ENCODE measurements at regions not wholly inside any gene's neighbourhood (a gene's known extent, or its start where the extent isn't known, plus 50 kb on each side); places are given as distances from the start of the nearest gene placed in this dataset.

DNA sequence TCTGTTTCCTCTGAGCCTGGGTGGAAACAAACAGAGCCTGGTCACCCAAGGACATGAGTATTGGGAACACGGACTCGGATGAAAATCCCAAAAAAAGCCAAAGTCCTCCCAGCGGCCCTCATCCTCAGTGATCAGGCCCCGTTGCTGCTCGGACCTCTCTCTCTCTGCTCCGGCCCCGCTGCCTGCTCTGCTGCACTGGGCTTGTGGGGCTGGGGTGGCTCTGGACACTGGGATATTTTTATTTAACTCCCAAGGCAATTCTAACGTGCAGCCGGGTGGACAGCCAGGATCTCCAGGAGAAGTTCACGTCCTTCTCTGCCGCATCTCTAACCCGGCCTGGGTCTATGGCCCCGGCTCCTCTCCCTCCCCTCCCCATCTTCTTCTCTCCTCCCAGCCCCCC, 280.9 kb upstream of the TNRC6C start:
- no peak for DNase-seq (ENCODE audit: extremely low spot score)
- Histone ChIP-seq H3K4me3 (no peak overlapping the region), H3K36me3 (no peaks in the 10 kb centered on the region), H3K27ac (replicated peaks in 1 of 4) (no peak overlapping the region), H3K4me1 (peaks cover 29 to 51% (median 45%) of the 10 kb centered on the region in 4 donors), H3K27me3 (no peaks in the 10 kb centered on the region), H3K9me3 (no peaks in the 10 kb centered on the region)
- intact Hi-C loops (cut with DNase I), result loop anchor here (5.0 kb wide), 1 partner anchor 55 kb away; no protein-coding TSS in a partner anchor
- TF ChIP-seq EP300 (IDR thresholded peaks at IDR 0.05), result no peak
- TF ChIP-seq POLR2A (IDR thresholded peaks at IDR 0.05; ENCODE audit: low read depth), result no peak
- TF ChIP-seq, protein P1, sequence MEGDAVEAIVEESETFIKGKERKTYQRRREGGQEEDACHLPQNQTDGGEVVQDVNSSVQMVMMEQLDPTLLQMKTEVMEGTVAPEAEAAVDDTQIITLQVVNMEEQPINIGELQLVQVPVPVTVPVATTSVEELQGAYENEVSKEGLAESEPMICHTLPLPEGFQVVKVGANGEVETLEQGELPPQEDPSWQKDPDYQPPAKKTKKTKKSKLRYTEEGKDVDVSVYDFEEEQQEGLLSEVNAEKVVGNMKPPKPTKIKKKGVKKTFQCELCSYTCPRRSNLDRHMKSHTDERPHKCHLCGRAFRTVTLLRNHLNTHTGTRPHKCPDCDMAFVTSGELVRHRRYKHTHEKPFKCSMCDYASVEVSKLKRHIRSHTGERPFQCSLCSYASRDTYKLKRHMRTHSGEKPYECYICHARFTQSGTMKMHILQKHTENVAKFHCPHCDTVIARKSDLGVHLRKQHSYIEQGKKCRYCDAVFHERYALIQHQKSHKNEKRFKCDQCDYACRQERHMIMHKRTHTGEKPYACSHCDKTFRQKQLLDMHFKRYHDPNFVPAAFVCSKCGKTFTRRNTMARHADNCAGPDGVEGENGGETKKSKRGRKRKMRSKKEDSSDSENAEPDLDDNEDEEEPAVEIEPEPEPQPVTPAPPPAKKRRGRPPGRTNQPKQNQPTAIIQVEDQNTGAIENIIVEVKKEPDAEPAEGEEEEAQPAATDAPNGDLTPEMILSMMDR (IDR thresholded peaks at IDR 0.05), result no peak
- TF ChIP-seq POLR2AphosphoS5 (IDR thresholded peaks at IDR 0.05), result no peak
- WGBS, result 83% methylated on average over 10 of the region's 13 CpGs

DNA sequence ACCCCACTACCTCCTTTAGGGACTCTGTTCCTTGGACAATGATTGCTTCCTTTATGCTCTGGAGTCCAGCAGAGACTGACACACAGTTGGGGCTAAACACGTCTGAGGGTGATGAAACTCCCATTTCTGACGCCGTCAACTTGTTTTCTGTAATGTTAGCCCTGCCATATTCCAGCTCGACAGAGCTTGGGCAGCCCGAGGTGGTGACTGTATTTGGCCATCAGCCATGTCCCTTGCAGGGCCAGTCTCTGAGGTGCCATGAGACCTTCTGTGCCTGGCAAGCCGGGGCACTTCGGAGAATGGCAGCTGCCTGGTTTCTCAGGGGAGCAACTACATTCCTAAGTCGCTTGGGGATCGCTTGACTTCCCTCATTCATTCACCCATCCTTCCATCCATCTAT, 278.9 kb upstream of the TNRC6C start:
- intact Hi-C loops (cut with DNase I), result loop anchor here (5.0 kb wide), 1 partner anchor 57 kb away; no protein-coding TSS in a partner anchor
- H3K4me1 ChIP-seq, result peaks cover 29 to 51% (median 45%) of the 10 kb centered on the region in 4 donors
- DNase-seq (ENCODE audit: extremely low spot score), result no peak

DNA sequence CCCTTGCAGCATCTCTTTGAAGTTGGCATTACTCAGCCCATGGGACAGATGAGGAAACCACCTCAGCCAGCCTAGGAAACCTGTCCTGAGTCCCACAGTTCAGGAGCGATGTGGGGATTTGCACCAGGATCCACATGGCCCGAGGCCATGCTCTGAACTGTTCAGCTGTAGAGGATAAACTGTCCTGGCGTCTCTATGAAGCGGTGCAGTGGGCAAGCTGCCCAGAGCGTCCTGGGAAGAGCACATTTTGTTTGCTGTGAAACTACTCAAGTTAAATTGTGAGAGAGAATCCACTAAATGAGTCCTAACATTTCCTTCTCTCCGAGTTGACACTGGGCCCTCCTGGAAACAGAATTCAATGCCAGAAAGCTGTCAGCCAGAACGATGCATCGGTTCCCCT, 276.6 kb upstream of the TNRC6C start:
- Histone ChIP-seq H3K27ac (replicated peaks in 1 of 4) (peak overlapping the region; percentile 60 to 82 (median 68)), H3K36me3 (no peaks in the 10 kb centered on the region), H3K27me3 (no peaks in the 10 kb centered on the region), H3K9me3 (no peaks in the 10 kb centered on the region), H3K4me1 (peaks cover 18 to 33% (median 27%) of the 10 kb centered on the region in 4 donors), H3K4me3 (no peak overlapping the region)
- DNase-seq (ENCODE audit: extremely low spot score), result no peak
- 27% methylated on average over 5 of the region's 8 CpGs for WGBS
- peak; percentile 50 to 82 for TF ChIP-seq POLR2AphosphoS5 (IDR thresholded peaks at IDR 0.05)
- TF ChIP-seq EP300 (IDR thresholded peaks at IDR 0.05), result no peak
- TF ChIP-seq, protein P1 (IDR thresholded peaks at IDR 0.05), result peak in 1 of 3 experiments; percentile 41
- intact Hi-C loops (cut with DNase I), result no loop called here

More for the DNA sequence above, 278.9 kb upstream of the TNRC6C start:
- no peaks in the 10 kb centered on the region for H3K36me3 ChIP-seq
- TF ChIP-seq EP300 (IDR thresholded peaks at IDR 0.05) (no peak), POLR2A (IDR thresholded peaks at IDR 0.05; ENCODE audit: low read depth) (no peak), POLR2AphosphoS5 (IDR thresholded peaks at IDR 0.05) (no peak)
- TF ChIP-seq, protein P1 (IDR thresholded peaks at IDR 0.05), result no peak
- WGBS, result 82% methylated on average over 9 of the region's 9 CpGs
- no peaks in the 10 kb centered on the region for H3K27me3 ChIP-seq
- H3K9me3 ChIP-seq, result no peaks in the 10 kb centered on the region
- no peak overlapping the region for H3K27ac ChIP-seq (replicated peaks in 1 of 4)
- H3K4me3 ChIP-seq, result no peak overlapping the region

DNA sequence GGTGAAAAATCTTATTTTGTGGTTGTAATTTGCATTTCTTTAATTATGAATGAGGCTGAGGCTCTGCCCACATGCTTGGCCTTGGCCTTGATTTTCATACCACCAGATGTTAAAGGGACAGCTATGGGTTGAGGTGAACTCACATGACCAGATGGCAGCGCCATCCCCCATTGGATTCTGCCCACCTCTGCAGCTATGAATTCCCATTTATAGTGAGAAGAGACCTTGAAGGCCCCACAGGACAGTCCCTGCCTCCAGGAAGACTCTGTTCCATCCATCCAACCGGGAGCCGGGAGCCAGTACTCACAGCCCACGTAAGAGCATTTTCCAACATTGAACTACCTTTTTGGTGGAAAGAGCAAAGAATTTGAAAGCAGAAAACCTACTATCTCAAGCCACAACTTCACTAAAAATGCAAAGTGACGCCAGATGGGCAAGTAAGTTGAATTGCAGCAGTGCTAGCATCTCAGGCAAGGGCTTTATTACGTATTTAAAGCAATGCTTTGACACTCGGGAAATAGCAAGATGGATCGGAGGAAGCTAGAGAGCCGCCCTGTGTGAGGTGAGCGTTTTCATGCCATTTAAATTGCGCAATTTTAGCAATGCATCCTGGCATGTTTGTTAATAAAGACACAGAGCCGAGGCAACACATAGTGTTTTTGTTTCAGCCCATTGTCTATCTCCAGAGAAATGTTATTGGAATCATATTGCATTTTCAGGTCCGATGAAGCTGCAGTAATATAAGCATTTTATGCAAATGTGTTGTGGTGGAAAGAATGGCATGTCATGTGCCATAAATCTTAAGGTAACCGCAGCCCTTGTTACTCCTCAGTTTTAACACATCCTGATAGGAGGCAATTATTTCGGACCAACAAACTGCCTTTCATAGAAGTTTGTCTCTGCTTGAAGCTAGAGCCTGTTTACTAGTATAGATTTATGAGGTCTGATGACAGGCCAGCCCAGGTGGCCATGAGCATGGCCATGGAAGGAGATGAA, 273.4 kb upstream of the TNRC6C start:
- Histone ChIP-seq H3K27ac (replicated peaks in 1 of 4) (no peak overlapping the region), H3K27me3 (no peaks in the 10 kb centered on the region), H3K4me3 (no peak overlapping the region), H3K4me1 (peaks cover 10 to 20% (median 18%) of the 10 kb centered on the region in 4 donors), H3K36me3 (no peaks in the 10 kb centered on the region), H3K9me3 (no peaks in the 10 kb centered on the region)
- intact Hi-C loops (cut with DNase I), result no loop called here
- 76% methylated on average over 15 of the region's 15 CpGs for WGBS
- DNase-seq (ENCODE audit: extremely low spot score), result no peak
- TF ChIP-seq EP300 (IDR thresholded peaks at IDR 0.05), result no peak
- TF ChIP-seq, protein P1 (IDR thresholded peaks at IDR 0.05), result no peak
